ENCODE measurements at regions not wholly inside any gene's neighbourhood (a gene's known extent, or its start where the extent isn't known, plus 50 kb on each side); places are given as distances from the start of the nearest gene placed in this dataset.

- no peak for DNase-seq (ENCODE audit: low spot score)
Measured at GRCh38 chr12:28882444-28882843, 266.6 kb upstream of the FAR2 start.

GRCh38 chr12:28883406-28883997 lies 265.6 kb upstream of the FAR2 start:
- DNase-seq (ENCODE audit: low spot score), result no peak

GRCh38 chr12:28884904-28885679 lies 264.0 kb upstream of the FAR2 start:
- no peak for DNase-seq (ENCODE audit: low spot score)

DNA sequence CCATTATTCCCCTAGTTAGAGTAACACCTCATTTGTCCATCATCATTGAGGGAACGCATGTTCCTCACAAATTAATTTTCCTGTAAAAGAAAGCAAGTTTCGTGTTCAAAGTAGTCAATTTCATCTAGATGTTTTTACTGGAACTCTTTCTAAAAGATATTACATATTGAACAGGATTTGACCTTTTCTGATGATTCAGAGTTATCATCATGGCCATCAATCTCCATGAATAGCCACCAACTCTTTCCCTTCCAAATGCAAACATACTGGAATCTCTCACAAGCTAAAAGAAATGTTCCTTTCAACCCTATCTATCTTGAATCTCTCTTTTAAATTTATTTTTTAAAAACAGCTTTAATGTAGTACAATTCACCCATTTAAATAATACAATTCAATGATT lies 263.1 kb upstream of the FAR2 start:
- no peak for DNase-seq (ENCODE audit: low spot score)

DNA sequence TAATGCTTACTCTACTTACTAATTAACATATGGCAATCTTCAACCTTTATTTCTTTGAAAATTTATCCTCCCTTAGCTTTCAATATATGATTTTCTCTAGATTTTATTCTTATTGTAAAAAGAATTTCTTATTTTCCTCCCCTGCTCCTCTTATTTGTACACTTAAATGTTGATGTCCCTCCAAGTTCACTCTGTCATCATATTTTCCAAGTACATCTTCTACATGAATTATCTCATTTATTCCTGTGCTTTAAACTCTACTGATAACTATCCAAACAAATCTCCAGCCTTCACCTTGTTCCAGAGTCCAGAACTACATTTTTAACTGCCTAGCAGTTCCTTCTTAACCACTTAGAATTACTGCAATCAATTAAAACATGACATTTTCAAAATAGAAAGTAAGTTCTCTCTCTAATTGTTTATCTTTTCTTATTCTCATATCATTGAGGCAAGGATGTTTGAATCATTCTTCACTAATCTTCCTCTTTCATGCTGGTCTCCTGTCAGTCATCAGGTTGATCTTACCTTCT lies 261.6 kb upstream of the FAR2 start:
- DNase-seq (ENCODE audit: low spot score), result no peak

DNA sequence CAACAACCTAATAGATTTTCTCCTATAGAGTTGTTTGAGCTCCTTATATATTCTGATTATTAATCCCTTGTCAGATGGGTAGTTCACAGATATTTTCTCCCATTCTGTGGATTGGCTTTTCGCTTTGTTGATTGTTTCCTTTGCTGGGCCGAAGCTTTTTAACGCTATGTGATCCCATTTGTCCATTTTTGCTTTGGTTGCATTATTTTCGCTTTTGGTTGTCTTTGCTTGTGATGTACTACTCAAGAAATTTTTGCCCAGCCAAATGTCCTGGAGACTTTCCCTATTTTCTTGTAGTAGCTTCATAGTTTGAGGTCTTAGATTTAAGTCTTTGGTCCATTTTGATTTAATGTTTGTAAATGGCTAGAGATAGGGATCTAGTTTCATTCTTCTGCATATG lies 258.4 kb upstream of the FAR2 start:
- DNase-seq (ENCODE audit: low spot score), result no peak

GRCh38 chr12:28891126-28891525 lies 258.0 kb upstream of the FAR2 start:
- DNase-seq (ENCODE audit: low spot score), result no peak

GRCh38 chr12:28893365-28893764 lies 255.7 kb upstream of the FAR2 start:
- DNase-seq (ENCODE audit: low spot score), result no peak

DNA sequence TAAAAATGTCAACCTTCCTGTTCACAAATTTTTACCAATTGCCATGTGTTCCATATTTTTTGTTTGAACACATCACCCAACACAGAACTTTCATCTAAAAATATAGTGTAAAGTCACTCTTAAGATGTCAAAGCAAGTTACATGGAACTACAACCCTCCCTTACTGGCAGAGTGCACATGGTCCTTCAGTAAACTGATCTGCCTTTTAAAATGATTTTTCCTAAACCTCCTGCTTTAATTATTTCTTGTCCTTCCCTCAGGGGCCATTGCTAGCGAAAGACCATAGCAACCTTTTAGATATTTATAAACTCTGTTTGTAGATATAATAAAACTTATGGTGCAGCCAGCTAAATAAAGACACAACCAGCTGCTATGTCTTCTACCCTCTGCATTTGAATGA lies 255.2 kb upstream of the FAR2 start:
- no peak for DNase-seq (ENCODE audit: low spot score)

DNA sequence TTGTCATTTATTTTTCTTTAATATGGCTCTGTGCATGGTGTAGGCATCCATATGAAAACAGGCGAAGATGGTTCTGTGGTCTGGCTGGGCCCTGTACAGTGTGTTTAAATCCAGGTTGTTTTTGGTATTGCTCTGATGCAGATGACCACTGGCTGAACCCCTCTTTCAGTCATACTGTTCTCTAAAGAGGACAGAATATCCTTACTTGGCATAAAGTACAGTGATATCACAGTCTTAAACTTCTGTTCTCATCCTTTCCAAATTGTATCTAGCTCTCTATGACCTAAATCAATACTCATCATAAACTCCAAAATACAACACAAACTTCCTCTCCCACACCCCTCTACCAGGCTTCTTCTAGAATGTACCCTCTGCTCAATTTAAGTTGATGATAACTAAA lies 252.7 kb upstream of the FAR2 start:
- no peak for DNase-seq (ENCODE audit: low spot score)

- DNase-seq (ENCODE audit: low spot score), result no peak
Measured at GRCh38 chr12:28898038-28898437, 251.0 kb upstream of the FAR2 start.

GRCh38 chr12:28899951-28900350 lies 249.1 kb upstream of the FAR2 start:
- no peak for DNase-seq (ENCODE audit: low spot score)

GRCh38 chr12:28905220-28905955 lies 243.7 kb upstream of the FAR2 start:
- no peak for DNase-seq (ENCODE audit: low spot score)

DNA sequence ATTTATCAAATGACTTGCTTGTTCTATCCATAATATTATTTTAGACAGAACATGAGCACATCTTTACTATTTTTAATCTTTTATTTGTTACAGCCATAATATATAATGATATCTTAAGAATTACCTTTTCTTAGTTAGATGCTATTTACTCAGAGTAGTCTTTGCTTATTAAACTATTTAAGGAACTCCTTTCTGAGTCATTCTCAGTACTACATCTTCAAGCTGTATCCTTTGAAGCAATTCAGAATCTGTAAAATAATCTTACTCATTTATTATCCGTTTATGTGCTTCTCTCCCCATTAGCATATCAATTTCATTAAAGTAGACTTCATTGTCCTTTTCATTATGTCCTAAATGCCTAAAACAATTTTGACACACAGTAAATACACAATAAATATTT lies 240.4 kb upstream of the FAR2 start:
- DNase-seq (ENCODE audit: low spot score), result no peak

- DNase-seq (ENCODE audit: low spot score), result no peak
Measured at GRCh38 chr12:28909291-28909690, 239.8 kb upstream of the FAR2 start.

DNA sequence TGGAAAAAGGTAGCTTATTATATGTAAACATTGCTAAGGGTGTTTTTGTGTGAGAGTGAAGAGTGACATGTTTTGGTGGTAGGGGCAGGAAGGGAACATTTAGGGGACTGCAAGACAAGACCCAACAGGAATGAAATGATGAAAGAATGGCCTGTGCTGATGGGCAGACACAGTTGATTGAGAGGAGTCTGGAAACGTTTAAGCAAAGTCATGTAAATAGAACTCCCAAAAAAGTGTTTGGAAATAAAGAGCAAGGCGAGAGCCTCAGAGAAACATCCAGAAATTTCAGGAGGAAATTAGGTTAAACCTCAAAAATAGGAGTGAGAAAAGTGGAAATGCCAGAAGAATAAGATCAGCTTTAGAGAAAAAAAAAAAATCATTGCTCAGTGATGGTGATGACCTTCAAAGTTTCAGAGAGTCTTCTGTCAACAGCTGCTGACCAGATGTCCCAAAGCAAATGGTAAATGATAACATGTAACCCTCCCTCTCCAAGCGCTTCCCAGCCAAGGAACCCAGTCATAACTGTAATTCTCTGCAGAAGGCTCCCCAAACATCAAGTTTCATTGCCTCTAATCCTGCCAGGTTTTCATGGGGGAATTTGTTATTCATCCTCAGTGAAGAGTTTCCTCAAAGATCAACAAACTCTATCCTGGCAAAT lies 223.2 kb upstream of the FAR2 start:
- no peak for DNase-seq (ENCODE audit: low spot score)

DNA sequence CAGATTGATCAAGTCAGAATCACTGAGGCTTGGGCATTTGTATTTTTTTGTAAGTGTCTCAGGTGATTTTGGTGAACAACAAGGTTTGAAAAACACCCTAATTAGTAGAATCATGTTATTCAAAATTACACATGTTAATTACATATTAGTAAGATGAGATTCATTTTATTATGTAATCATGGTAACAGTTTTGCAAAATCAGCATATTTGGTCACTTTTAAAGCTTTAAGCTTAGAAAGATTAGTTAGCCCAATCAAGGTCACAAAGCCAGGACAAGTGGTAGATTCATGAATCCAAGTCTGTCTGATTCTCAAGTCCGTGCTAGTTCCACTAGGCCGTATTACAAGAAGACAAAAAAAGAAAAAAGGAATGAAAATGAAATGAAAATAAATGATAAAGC lies 218.4 kb upstream of the FAR2 start:
- no peak for DNase-seq (ENCODE audit: low spot score)

DNA sequence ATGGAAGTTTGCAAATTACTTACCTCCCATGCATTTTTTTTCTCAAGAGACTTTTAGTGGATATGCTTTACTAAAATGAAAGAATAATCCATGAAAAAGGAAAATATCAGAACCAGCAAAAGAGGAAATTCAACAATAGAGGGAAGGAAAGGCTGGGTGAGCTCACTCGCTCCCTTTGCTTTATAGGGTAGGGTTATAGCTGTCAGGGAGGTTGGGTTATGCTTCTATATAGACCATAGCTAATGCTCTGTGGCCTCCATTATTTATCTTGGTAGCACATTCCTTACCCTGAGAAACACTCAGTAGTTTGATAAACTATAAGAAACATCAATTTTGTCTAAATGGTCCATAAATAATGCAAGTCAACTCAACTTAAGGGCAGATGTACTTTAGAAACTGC lies 215.9 kb upstream of the FAR2 start:
- DNase-seq (ENCODE audit: low spot score), result no peak

DNA sequence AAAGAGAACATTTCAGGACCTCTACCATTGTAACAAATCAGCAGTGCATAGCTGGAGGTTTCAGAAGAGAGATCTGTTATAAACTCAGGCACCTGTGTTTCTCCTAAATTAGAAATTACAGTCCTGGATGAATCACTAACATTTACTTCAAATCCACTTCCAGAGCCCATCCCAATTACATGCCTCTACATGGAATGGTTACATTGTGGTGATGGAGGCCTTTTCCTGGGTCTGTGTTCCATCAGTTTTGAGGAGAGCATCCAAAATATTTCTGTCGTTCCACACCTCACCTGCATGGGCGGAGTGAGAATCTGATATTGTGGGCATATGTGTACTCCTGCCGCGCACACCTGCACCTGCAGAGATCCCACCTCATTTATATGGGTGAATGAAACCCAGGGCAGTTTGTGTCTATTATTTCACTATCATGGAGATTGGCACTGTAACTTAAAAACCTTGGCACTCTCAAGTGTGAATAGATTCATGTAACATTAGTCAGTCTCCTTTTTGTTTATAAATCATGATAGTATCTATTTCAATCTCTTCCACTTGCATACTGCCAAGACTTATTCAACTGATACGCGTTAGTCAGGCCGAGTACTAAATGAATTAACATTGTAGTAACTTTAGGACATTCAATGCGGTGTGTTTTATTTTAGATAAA lies 215.1 kb upstream of the FAR2 start:
- no peak for DNase-seq (ENCODE audit: low spot score)

GRCh38 chr12:28936221-28936620 lies 212.9 kb upstream of the FAR2 start:
- peak; percentile 79 for DNase-seq (ENCODE audit: low spot score)

DNA sequence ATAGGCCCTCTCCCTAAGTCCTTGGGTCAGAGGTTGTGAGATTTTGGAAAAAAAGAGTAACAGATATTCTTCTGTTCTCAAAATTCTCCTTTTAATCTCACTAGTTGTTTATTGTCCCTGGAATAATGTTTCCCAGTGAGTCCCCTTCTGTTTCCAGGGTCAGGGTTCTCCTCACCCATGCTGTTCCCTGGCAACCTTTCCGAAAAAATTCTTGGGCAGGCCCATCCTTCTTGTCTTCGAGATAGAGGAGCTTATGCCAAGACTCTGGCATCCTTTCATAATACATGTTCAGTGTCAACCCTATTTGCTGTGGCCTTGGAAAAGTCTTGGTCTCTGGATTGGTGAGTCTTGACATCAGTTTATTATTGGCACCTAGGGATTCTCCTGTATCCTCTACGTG lies 212.4 kb upstream of the FAR2 start:
- peak; percentile 17 for DNase-seq (ENCODE audit: low spot score)

- no peak for DNase-seq (ENCODE audit: low spot score)
Measured at GRCh38 chr12:28937196-28937595, 211.9 kb upstream of the FAR2 start.
